H9 (cell line): ENCODE measurements at regions not wholly inside any gene's neighbourhood (a gene's known extent, or its start where the extent isn't known, plus 50 kb on each side); places are given as distances from the start of the nearest gene placed in this dataset.

Source experiments
- DNase-seq: peaks from one replicate; pipeline ENCODE4 v3.0.0-alpha.2; 2017
- H2AFZ ChIP-seq: one replicate; pipeline ENCODE4 v1.6.1; 2013; ENCODE audit warnings: mild to moderate bottlenecking, low read length, control low read depth, moderate library complexity
- H2AK5ac ChIP-seq: 2 replicates; pipeline ENCODE4 v1.6.1; 2013; ENCODE audit warnings: low read length, control low read depth, mixed read lengths; ENCODE audit not compliant: insufficient read length
- H2BK120ac ChIP-seq: one replicate; pipeline ENCODE4 v1.6.1; 2013; ENCODE audit warnings: low read depth, mild to moderate bottlenecking, low read length, control low read depth, inconsistent platforms; ENCODE audit not compliant: poor library complexity, severe bottlenecking
- H2BK12ac ChIP-seq: 2 replicates; pipeline ENCODE4 v1.6.1; 2013; ENCODE audit warnings: low read length, control low read depth, mixed read lengths, low read depth; ENCODE audit not compliant: insufficient read length
- H2BK15ac ChIP-seq: 2 replicates; pipeline ENCODE4 v1.6.1; 2013; ENCODE audit warnings: low read depth, low read length, control low read depth
- H2BK20ac ChIP-seq: one replicate; pipeline ENCODE4 v1.6.1; 2013; ENCODE audit warnings: low read depth, mild to moderate bottlenecking, low read length, control low read depth, inconsistent platforms; ENCODE audit not compliant: poor library complexity, severe bottlenecking
- H2BK5ac ChIP-seq: 2 replicates; pipeline ENCODE4 v1.6.1; 2013; ENCODE audit warnings: low read length, control low read depth, mixed read lengths; ENCODE audit not compliant: insufficient read length
- H3K14ac ChIP-seq: 2 replicates; pipeline ENCODE4 v1.6.1; 2013; ENCODE audit warnings: low read length, control low read depth; ENCODE audit not compliant: insufficient read depth
- H3K18ac ChIP-seq: 2 replicates; pipeline ENCODE4 v1.6.1; 2013; ENCODE audit warnings: low read depth, mild to moderate bottlenecking, mixed read lengths, low read length, control low read depth; ENCODE audit not compliant: insufficient read length
- H3K23ac ChIP-seq: 2 replicates; pipeline ENCODE4 v1.6.1; 2013; ENCODE audit warnings: low read length, control low read depth, mixed read lengths, low read depth; ENCODE audit not compliant: insufficient read length
- H3K23me2 ChIP-seq: 2 replicates; pipeline ENCODE4 v1.6.1; 2013; ENCODE audit warnings: low read depth, mild to moderate bottlenecking, mixed read lengths, low read length, control low read depth; ENCODE audit not compliant: insufficient read length, poor library complexity, severe bottlenecking
- H3K27ac ChIP-seq: 2 replicates; pipeline ENCODE4 v1.5.1; 2013; ENCODE audit warnings: low read length, control low read depth, mixed read lengths, low read depth; ENCODE audit not compliant: insufficient read length
- H3K27me3 ChIP-seq: 2 replicates; pipeline ENCODE4 v1.6.1; 2013; ENCODE audit warnings: low read length, control low read depth, inconsistent platforms; ENCODE audit not compliant: insufficient read depth
- H3K4ac ChIP-seq: 2 replicates; pipeline ENCODE4 v1.6.1; 2013; ENCODE audit warnings: low read depth, mild to moderate bottlenecking, control low read depth, inconsistent platforms, low read length, moderate library complexity
- H3K4me1 ChIP-seq: 2 replicates; pipeline ENCODE4 v1.6.1; 2013; ENCODE audit warnings: low read length, control low read depth, inconsistent platforms; ENCODE audit not compliant: insufficient read depth
- H3K4me2 ChIP-seq: 2 replicates; pipeline ENCODE4 v1.6.1; 2013; ENCODE audit warnings: low read length, control low read depth, mixed read lengths; ENCODE audit not compliant: insufficient read length, insufficient read depth
- H3K56ac ChIP-seq: 2 replicates; pipeline ENCODE4 v1.6.1; 2013; ENCODE audit warnings: low read depth, mild to moderate bottlenecking, mixed read lengths, low read length, control low read depth; ENCODE audit not compliant: insufficient read length
- H3K79me1 ChIP-seq: 2 replicates; pipeline ENCODE4 v1.6.1; 2013; ENCODE audit warnings: low read depth, mild to moderate bottlenecking, moderate library complexity, low read length, control low read depth, inconsistent platforms; ENCODE audit not compliant: insufficient read depth, poor library complexity, severe bottlenecking
- H3K79me2 ChIP-seq: 2 replicates; pipeline ENCODE4 v1.6.1; 2013; ENCODE audit warnings: low read length, control low read depth, inconsistent platforms; ENCODE audit not compliant: insufficient read depth
- H3K9ac ChIP-seq: 2 replicates; pipeline ENCODE4 v1.6.1; 2013; ENCODE audit warnings: low read length, control low read depth, mixed read lengths; ENCODE audit not compliant: insufficient read length; ENCODE audit errors: extremely low read depth
- H3K9me3 ChIP-seq: one replicate; pipeline ENCODE4 v1.6.1; 2013; ENCODE audit warnings: low read depth, low read length, inconsistent platforms; ENCODE audit not compliant: control insufficient read depth
- H3T11ph ChIP-seq: one replicate; pipeline ENCODE4 v1.6.1; 2013; ENCODE audit warnings: mild to moderate bottlenecking, low read length, control low read depth, inconsistent platforms
- H4K20me1 ChIP-seq: one replicate; pipeline ENCODE4 v1.6.1; 2013; ENCODE audit not compliant: control insufficient read depth, insufficient read length, insufficient read depth
- H4K5ac ChIP-seq: 2 replicates; pipeline ENCODE4 v1.6.1; 2013; ENCODE audit warnings: low read depth, mild to moderate bottlenecking, mixed read lengths, low read length, control low read depth; ENCODE audit not compliant: insufficient read length
- H4K8ac ChIP-seq: replicated peaks from 2 replicates; pipeline ENCODE4 v1.6.1; 2013; ENCODE audit warnings: low read length, control low read depth, mixed read lengths, low read depth; ENCODE audit not compliant: insufficient read length
- H4K91ac ChIP-seq: 2 replicates; pipeline ENCODE4 v1.6.1; 2013; ENCODE audit warnings: low read depth, mild to moderate bottlenecking, moderate library complexity, mixed read lengths, low read length, control low read depth; ENCODE audit not compliant: insufficient read length
- H3K27ac Mint-ChIP-seq, 3 experiments: 2 replicates in 2 of 3; 3 replicates in 1 of 3; pipeline ENCODE4 v1.8.0; 2020 to 2021; ENCODE audit warnings: mixed read lengths in 3 of 3, mild to moderate bottlenecking in 1 of 3, moderate library complexity in 1 of 3
- H3K27me3 Mint-ChIP-seq: 2 replicates; pipeline ENCODE4 v1.8.0; 2021; ENCODE audit warnings: low read depth, mild to moderate bottlenecking, moderate library complexity, mixed read lengths
- H3K36me3 Mint-ChIP-seq, 3 experiments: 2 replicates in 2 of 3; 3 replicates in 1 of 3; pipeline ENCODE4 v1.8.0; 2020 to 2021; ENCODE audit warnings: low read depth in 3 of 3, mixed read lengths in 3 of 3; ENCODE audit not compliant: insufficient read depth in 1 of 3
- H3K4me1 Mint-ChIP-seq, 2 experiments: 2 replicates each; pipeline ENCODE4 v1.8.0; 2020; ENCODE audit warnings: mixed read lengths in 2 of 2
- H3K4me3 Mint-ChIP-seq, 2 experiments: 2 replicates in 1 of 2; 3 replicates in 1 of 2; pipeline ENCODE4 v1.8.0; 2020 to 2021; ENCODE audit warnings: mild to moderate bottlenecking in 2 of 2, mixed read lengths in 2 of 2, moderate library complexity in 1 of 2
- H3K9me3 Mint-ChIP-seq, 2 experiments: 2 replicates in 1 of 2; 3 replicates in 1 of 2; pipeline ENCODE4 v1.8.0; 2020; ENCODE audit warnings: mild to moderate bottlenecking in 2 of 2, mixed read lengths in 2 of 2, moderate library complexity in 1 of 2
- CTCF ChIP-seq: fragments of 200-600 bp; sonication (generic); conservative IDR thresholded peaks from 3 replicates; pipeline ENCODE4 v1.8.0; 2021; ENCODE audit warnings: antibody characterized with exemption, mild to moderate bottlenecking
- WGBS: extraction: QIAGEN DNeasy Blood & Tissue Kit; methylation state at CpG from one replicate; pipeline ENCODE4 v1.1.7; 2013; ENCODE audit warnings: missing lambda C conversion rate, low lambda C conversion rate, mixed read lengths; ENCODE audit not compliant: insufficient read length; ENCODE audit errors: extremely low coverage; 5-methylcytosine and 5-hydroxymethylcytosine counted together

- Histone ChIP-seq H3T11ph (no peak overlapping the region), H4K5ac (no peak overlapping the region), H2BK120ac (no peak overlapping the region), H3K27me3 (no peaks in the 10 kb centered on the region), H3K18ac (no peak overlapping the region), H3K4me1 (peaks cover under 1% of the 10 kb centered on the region; the same call in 1 of the 2 replicates), H3K56ac (no peak overlapping the region), H3K23me2 (no peaks in the 10 kb centered on the region), H3K27ac (no peak overlapping the region), H3K79me1 (no peaks in the 10 kb centered on the region), H4K20me1 (no peaks in the 10 kb centered on the region), H2BK15ac (no peak overlapping the region), H3K23ac (no peak overlapping the region), H3K4me2 (no peak overlapping the region), H2AK5ac (no peak overlapping the region), H3K14ac (no peak overlapping the region), H2BK20ac (no peak overlapping the region), H3K4ac (no peak overlapping the region), H2BK12ac (no peak overlapping the region), H2BK5ac (no peak overlapping the region), H2AFZ (no peak overlapping the region), H4K91ac (no peak overlapping the region), H4K8ac (no peak overlapping the region), H3K9me3 (no peaks in the 10 kb centered on the region), H3K79me2 (no peaks in the 10 kb centered on the region), H3K9ac (no peak overlapping the region)
- DNase-seq, result no peak
- Mint-ChIP-seq H3K9me3 (no peaks in the 10 kb centered on the region), H3K4me3 (no peak overlapping the region), H3K36me3 (no peaks in the 10 kb centered on the region), H3K27me3 (peaks cover 7% of the 10 kb centered on the region), H3K27ac (no peak overlapping the region), H3K4me1 (peaks cover 7 to 12% of the 10 kb centered on the region in 2 experiments)
- WGBS, result no CpG with 5 or more reads among the region's 1 CpG
- no peak for TF ChIP-seq CTCF
Measured at GRCh38 chr11:19437760-19438159, 197.0 kb upstream of the E2F8 start.
